BLaER1 (cell line): ENCODE measurements at regions not wholly inside any gene's neighbourhood (a gene's known extent, or its start where the extent isn't known, plus 50 kb on each side); places are given as distances from the start of the nearest gene placed in this dataset.

ENCODE experiments used
- H3K27ac ChIP-seq: shearing (Covaris generic); formaldehyde crosslinking; 2 replicates; pipeline ENCODE4 v1.8.1; 2022
- H3K27me3 ChIP-seq: shearing (Covaris generic); formaldehyde crosslinking; 2 replicates; pipeline ENCODE4 v1.8.1; 2022
- H3K36me3 ChIP-seq: shearing (Covaris generic); formaldehyde crosslinking; 2 replicates; pipeline ENCODE4 v1.8.1; 2022
- H3K4me1 ChIP-seq: shearing (Covaris generic); formaldehyde crosslinking; 2 replicates; pipeline ENCODE4 v1.8.1; 2022
- H3K4me2 ChIP-seq: shearing (Covaris generic); formaldehyde crosslinking; 2 replicates; pipeline ENCODE4 v1.8.1; 2022
- H3K4me3 ChIP-seq: shearing (Covaris generic); formaldehyde crosslinking; 2 replicates; pipeline ENCODE4 v1.8.1; 2022
- H3K9ac ChIP-seq: shearing (Covaris generic); formaldehyde crosslinking; 2 replicates; pipeline ENCODE4 v1.8.1; 2022
- H3K9me3 ChIP-seq: shearing (Covaris generic); formaldehyde crosslinking; 2 replicates; pipeline ENCODE4 v1.8.1; 2022
- H4K20me1 ChIP-seq: shearing (Covaris generic); formaldehyde crosslinking; 2 replicates; pipeline ENCODE4 v1.8.1; 2022
- Cebpa-rat ChIP-seq: shearing (Covaris generic); IDR thresholded peaks from 2 replicates; pipeline ENCODE4 v1.8.1; 2022

GRCh38 chr4:175198056-175198455 lies 279.9 kb downstream of the ADAM29 start:
- H3K36me3 ChIP-seq = no peaks in the 10 kb centered on the region
- TF ChIP-seq Cebpa-rat = no peak
- no peaks in the 10 kb centered on the region for H4K20me1 ChIP-seq

GRCh38 chr4:175215208-175215607 lies 297.1 kb downstream of the ADAM29 start:
- no peak for TF ChIP-seq Cebpa-rat
- Histone ChIP-seq H3K4me3 (no peak overlapping the region), H4K20me1 (no peaks in the 10 kb centered on the region), H3K4me2 (no peak overlapping the region), H3K27me3 (no peaks in the 10 kb centered on the region), H3K9ac (no peak overlapping the region), H3K27ac (no peak overlapping the region), H3K36me3 (no peaks in the 10 kb centered on the region), H3K4me1 (no peaks in the 10 kb centered on the region), H3K9me3 (peaks cover 39% of the 10 kb centered on the region)

More at GRCh38 chr4:175198056-175198455, 279.9 kb downstream of the ADAM29 start:
- H3K4me1 ChIP-seq = no peaks in the 10 kb centered on the region
- no peaks in the 10 kb centered on the region for H3K9me3 ChIP-seq
- no peak overlapping the region for H3K9ac ChIP-seq
- no peak overlapping the region for H3K27ac ChIP-seq
- no peaks in the 10 kb centered on the region for H3K27me3 ChIP-seq
- H3K4me3 ChIP-seq = no peak overlapping the region
- H3K4me2 ChIP-seq = no peak overlapping the region

DNA sequence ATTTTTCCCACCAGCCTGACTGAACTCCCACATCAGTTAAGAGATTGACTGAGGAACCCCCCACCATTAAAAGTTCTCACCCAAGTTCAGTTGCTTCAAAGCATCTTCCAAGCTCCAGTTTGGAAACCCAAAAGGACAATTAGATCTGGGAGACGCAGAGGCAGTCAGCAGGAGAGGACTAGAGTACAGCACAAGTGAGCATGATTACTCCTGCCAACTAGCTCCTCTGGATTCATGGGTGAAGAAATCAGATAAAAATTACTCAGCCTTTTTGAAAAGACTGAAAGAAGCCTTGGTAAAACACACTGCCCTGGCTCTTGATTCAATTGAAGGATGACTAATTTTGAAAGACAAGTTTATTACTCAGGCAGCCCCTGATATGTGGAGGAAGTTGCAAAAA lies 297.5 kb downstream of the ADAM29 start:
- no peak overlapping the region for H3K4me3 ChIP-seq
- H3K27ac ChIP-seq = no peak overlapping the region
- H3K4me2 ChIP-seq = no peak overlapping the region
- H3K4me1 ChIP-seq = no peaks in the 10 kb centered on the region
- H3K36me3 ChIP-seq = no peaks in the 10 kb centered on the region
- no peak for TF ChIP-seq Cebpa-rat
- H4K20me1 ChIP-seq = no peaks in the 10 kb centered on the region
- no peak overlapping the region for H3K9ac ChIP-seq
- no peaks in the 10 kb centered on the region for H3K27me3 ChIP-seq
- peaks cover 39% of the 10 kb centered on the region for H3K9me3 ChIP-seq

DNA sequence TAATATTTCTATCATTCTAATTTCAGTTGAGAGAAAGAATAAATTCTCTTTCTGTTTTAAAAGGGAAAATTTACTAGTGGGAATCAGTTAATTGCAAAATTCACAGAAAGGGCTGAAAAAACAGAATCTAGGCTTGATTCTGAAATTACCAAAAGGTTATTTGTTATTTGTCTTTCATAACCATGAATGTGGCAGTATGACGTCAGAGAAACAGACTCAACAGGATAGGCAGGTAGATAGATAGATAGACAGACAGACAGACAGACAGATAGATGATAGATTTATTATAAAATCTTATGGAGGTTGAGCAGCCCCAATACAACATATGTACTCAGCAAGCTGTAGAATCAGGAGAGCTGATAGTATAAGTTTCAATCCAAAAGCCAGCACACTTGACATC lies 311.0 kb downstream of the ADAM29 start:
- H3K9ac ChIP-seq = no peak overlapping the region
- no peak overlapping the region for H3K4me3 ChIP-seq
- no peak for TF ChIP-seq Cebpa-rat
- no peaks in the 10 kb centered on the region for H3K27me3 ChIP-seq
- H3K27ac ChIP-seq = no peak overlapping the region
- H4K20me1 ChIP-seq = no peaks in the 10 kb centered on the region
- no peaks in the 10 kb centered on the region for H3K36me3 ChIP-seq
- H3K4me1 ChIP-seq = no peaks in the 10 kb centered on the region
- H3K9me3 ChIP-seq = no peaks in the 10 kb centered on the region
- H3K4me2 ChIP-seq = no peak overlapping the region

- TF ChIP-seq Cebpa-rat = no peak
Observed at GRCh38 chr4:175234162-175234561, 316.0 kb downstream of the ADAM29 start.

DNA sequence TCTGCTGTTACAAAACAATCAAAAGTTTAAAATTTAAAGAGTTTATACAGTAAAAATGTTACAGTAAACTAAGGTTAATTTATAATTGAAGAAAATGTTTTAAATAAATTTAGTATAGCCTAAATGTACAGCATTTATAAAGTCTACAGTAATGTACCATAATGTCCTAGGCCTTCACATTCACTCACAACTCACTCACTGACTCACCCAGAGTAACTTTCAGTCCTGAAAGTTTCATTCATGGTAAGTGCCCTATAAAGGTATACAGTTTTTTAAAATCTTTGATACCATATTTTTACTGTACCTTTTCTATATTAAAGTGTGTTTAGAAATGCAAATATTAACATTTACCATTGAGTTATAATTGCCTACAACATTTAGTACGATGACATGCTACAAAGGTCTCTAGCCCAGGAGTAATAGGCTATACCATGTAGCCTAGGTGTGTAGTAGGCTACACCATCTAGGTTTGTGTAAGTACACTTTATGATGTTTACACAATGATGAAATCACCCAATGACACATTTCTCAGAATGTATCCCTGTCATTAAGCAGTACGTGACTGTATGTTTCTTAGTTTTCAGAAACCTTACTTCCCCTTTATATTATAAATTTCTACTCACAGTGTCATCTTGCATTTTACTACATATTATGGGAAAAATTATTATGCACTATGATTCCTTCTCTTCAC lies 320.8 kb downstream of the ADAM29 start:
- Histone ChIP-seq H3K27ac (no peak overlapping the region), H3K9me3 (no peaks in the 10 kb centered on the region), H4K20me1 (no peaks in the 10 kb centered on the region), H3K36me3 (no peaks in the 10 kb centered on the region), H3K4me2 (no peak overlapping the region), H3K9ac (no peak overlapping the region), H3K4me1 (no peaks in the 10 kb centered on the region), H3K4me3 (no peak overlapping the region), H3K27me3 (no peaks in the 10 kb centered on the region)
- TF ChIP-seq Cebpa-rat = no peak

More at GRCh38 chr4:175234162-175234561, 316.0 kb downstream of the ADAM29 start:
- Histone ChIP-seq H3K9me3 (no peaks in the 10 kb centered on the region), H3K36me3 (no peaks in the 10 kb centered on the region), H3K27ac (no peak overlapping the region), H3K4me3 (no peak overlapping the region), H3K4me2 (no peak overlapping the region), H3K9ac (no peak overlapping the region), H3K4me1 (no peaks in the 10 kb centered on the region), H4K20me1 (no peaks in the 10 kb centered on the region), H3K27me3 (no peaks in the 10 kb centered on the region)

DNA sequence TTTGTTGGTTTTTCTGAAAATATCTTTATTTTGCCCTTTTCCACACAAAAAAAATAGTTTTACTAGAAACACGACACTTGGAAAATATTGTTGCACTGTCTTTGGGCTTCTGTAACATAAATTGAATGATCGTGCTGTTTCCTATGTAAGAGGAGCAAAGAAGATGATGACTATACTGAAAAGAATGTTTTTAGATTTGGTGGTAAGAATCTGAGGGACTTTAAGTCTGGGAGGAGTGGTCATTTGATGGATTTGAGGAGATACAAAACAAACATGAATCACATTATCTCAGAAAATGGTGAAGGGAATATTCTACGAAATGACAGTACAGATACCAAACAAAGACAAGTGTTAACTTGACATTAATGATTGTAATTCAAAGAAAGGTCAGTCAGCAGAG lies 328.8 kb downstream of the ADAM29 start:
- Histone ChIP-seq H4K20me1 (no peaks in the 10 kb centered on the region), H3K9me3 (peaks cover 7% of the 10 kb centered on the region; the same call in 1 of the 2 replicates), H3K4me1 (no peaks in the 10 kb centered on the region), H3K9ac (no peak overlapping the region), H3K27me3 (no peaks in the 10 kb centered on the region), H3K4me2 (no peak overlapping the region), H3K36me3 (no peaks in the 10 kb centered on the region), H3K27ac (no peak overlapping the region), H3K4me3 (no peak overlapping the region)
- no peak for TF ChIP-seq Cebpa-rat

DNA sequence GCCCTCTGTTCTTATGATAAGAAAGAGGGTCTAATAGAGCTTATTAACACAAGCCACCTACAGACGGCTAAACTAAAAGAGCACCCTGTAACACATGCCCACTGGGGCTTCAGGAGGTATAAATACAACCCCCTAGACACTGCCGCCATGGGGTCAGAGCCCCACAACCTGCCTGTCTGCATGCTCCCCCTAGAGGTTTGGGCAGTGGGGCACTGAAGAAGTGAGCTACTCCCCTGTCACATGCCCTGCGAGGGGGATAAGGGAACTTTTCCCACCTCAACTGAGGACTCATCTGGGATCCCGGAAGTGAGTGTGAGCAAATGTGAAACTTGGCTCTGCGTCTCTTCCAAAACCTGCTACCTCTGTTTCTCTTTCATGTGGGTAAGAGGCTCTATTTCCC lies 334.5 kb downstream of the ADAM29 start:
- H3K36me3 ChIP-seq = no peaks in the 10 kb centered on the region
- no peaks in the 10 kb centered on the region for H3K27me3 ChIP-seq
- peaks cover 7% of the 10 kb centered on the region; the same call in 1 of the 2 replicates for H3K9me3 ChIP-seq
- no peaks in the 10 kb centered on the region for H4K20me1 ChIP-seq
- no peak overlapping the region for H3K4me3 ChIP-seq
- TF ChIP-seq Cebpa-rat = no peak
- H3K4me1 ChIP-seq = no peaks in the 10 kb centered on the region
- no peak overlapping the region for H3K9ac ChIP-seq
- H3K4me2 ChIP-seq = no peak overlapping the region
- H3K27ac ChIP-seq = no peak overlapping the region

GRCh38 chr4:175253184-175253902 lies 335.2 kb downstream of the ADAM29 start:
- H3K27me3 ChIP-seq = no peaks in the 10 kb centered on the region
- no peak overlapping the region for H3K4me2 ChIP-seq
- H3K27ac ChIP-seq = no peak overlapping the region
- H3K9me3 ChIP-seq = peaks cover 7% of the 10 kb centered on the region; the same call in 1 of the 2 replicates
- no peak overlapping the region for H3K9ac ChIP-seq
- no peaks in the 10 kb centered on the region for H3K4me1 ChIP-seq
- no peak for TF ChIP-seq Cebpa-rat
- no peak overlapping the region for H3K4me3 ChIP-seq
- H4K20me1 ChIP-seq = no peaks in the 10 kb centered on the region
- H3K36me3 ChIP-seq = no peaks in the 10 kb centered on the region

GRCh38 chr4:175263537-175263936 lies 345.4 kb downstream of the ADAM29 start:
- no peaks in the 10 kb centered on the region for H3K36me3 ChIP-seq
- H3K27ac ChIP-seq = no peak overlapping the region
- H3K4me2 ChIP-seq = no peak overlapping the region
- TF ChIP-seq Cebpa-rat = no peak
- no peak overlapping the region for H3K4me3 ChIP-seq
- H3K4me1 ChIP-seq = no peaks in the 10 kb centered on the region
- H3K9me3 ChIP-seq = no peaks in the 10 kb centered on the region
- H3K27me3 ChIP-seq = no peaks in the 10 kb centered on the region
- H3K9ac ChIP-seq = no peak overlapping the region
- H4K20me1 ChIP-seq = no peaks in the 10 kb centered on the region
